NCI-H1694 (cell line): ENCODE measurements at regions not wholly inside any gene's neighbourhood (a gene's known extent, or its start where the extent isn't known, plus 50 kb on each side); places are given as distances from the start of the nearest gene placed in this dataset.

ENCODE experiments used
- DNase-seq: peaks from one replicate; lab custom pipeline; 2025; lab: John Stamatoyannopoulos, UW

DNA sequence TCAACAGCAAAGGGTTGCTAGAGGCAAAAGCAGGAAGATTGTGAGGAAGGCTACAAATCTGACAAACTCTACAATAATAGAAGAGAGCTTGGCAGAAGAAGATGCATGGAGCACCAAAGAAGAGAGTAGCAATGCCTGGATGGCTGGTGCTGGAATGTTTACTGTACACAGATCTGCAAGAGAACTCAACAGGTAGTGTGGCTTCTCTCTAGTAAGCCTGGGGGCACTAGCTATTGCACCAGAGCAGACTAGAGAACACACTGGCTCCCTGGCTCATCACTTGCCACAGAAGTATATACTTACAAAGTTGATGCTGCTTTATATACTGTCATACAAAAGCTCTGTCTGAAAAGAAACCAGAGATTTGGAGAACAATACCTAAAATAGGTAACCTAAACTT is 475.0 kb upstream of the NCAM2 start:
- no peak for DNase-seq

GRCh38 chr21:20527731-20528460 is 470.3 kb upstream of the NCAM2 start:
- DNase-seq = no peak

DNA sequence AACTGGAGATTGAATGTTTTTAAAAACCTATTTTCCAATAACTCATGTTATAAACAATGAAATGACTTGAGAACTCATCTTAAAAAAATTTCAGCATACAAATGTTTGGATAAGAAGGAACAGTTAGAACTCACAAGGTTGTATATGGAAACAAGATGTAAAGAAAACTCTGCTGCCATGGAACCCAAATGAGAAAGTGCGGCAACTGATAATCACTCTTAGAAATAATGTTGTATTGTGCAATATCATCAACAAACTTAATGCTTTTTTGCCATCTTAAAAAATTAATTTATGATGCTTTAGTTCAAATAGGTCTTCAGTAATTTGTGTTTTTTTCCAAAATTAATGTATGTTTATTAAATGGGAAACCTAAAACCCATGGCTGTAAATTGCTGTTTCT is 461.1 kb upstream of the NCAM2 start:
- no peak for DNase-seq

DNA sequence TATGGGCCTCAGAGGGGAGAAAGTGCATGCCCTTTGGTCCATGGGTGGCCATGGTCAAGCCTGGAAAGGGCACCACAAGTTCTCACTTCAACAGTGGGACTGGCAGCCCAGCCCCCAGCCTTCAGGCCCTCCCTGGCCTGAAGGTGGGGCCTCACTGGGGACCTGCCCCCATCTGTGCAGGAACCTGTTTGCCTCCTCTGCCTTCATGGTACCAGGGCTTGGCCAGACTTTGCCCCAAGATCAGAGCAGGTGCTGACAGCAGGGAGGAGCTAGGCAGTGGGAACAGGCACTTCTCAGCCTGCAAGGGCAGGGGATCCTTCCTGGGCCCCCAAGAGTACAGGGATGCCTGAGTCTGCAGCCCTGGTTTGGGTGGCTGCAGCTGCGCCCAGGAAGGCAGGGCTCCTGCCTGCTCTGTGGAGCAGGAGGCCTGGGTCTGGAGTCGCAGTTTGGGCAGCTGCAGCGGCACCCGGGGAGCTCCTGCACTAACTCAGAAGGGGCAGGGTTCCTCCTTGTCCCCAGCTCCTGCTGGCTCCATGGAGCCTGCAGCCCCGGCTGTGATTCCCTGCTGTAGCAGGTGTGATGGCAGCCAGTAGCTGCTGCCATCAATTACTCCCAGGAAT is 460.1 kb upstream of the NCAM2 start:
- no peak for DNase-seq

- DNase-seq = no peak
Observed at GRCh38 chr21:20545454-20545853, 452.8 kb upstream of the NCAM2 start.

GRCh38 chr21:20551939-20552338 is 446.3 kb upstream of the NCAM2 start:
- no peak for DNase-seq

- no peak for DNase-seq
Observed at GRCh38 chr21:20554785-20555184, 443.4 kb upstream of the NCAM2 start.

GRCh38 chr21:20570824-20571232 is 427.4 kb upstream of the NCAM2 start:
- no peak for DNase-seq

DNA sequence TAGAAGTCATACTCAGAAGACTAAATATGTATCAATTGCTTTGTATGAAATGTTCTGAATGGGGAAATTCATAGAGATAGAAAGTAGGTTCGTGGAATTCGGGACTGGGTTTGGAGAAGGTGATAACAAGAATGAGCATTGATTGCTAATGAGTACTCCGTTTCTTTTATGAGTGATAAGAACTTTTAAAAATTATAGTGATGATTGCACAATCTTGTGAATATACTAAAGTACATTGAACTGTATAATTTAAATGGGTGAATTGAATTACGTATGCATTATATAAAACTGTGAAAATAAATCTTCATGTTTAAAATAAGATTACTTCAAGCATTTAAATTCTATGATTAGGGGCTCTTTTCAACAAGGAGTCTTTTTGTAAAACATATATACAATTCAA is 425.6 kb upstream of the NCAM2 start:
- no peak for DNase-seq

GRCh38 chr21:20581361-20581760 is 416.8 kb upstream of the NCAM2 start:
- no peak for DNase-seq

DNA sequence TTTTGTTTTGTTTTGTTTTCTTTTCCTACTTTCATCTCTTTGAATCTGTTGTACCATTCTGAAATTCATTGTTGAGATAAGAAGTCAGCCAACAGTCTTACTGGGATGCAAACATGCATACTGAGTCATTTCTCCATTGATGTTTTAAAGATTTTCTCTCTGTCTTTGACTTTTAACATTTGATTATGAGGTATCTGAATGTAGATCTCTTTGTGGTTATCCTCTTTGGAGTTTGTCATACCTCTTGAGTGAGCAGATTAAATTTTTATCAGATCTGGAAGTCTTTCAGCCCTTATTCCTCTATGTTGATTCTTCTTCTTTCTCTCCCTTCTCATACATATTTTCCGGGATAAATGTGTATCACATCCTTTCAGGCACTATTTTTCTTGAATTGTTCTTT is 406.9 kb upstream of the NCAM2 start:
- no peak for DNase-seq

DNA sequence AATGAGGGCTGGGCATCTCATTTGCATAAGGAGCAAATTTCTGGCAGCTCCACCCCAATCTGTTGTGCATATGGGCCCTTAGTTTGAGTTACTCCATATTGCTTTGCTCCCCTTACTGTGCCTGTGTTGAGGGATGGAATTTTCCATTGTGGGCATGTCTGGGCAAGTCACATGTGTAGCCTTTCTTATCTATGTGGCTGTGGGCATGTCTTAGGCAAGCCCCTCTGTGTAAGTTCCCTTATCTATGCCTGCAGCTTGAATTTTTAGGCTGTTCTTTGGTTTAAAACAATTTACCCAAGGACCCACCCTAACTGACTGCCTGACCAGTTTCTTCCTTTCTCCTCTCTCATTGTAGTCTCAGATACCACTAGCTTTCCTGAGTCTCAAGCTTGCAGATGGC is 405.7 kb upstream of the NCAM2 start:
- DNase-seq = no peak

GRCh38 chr21:20603236-20603635 is 395.0 kb upstream of the NCAM2 start:
- DNase-seq = no peak

DNA sequence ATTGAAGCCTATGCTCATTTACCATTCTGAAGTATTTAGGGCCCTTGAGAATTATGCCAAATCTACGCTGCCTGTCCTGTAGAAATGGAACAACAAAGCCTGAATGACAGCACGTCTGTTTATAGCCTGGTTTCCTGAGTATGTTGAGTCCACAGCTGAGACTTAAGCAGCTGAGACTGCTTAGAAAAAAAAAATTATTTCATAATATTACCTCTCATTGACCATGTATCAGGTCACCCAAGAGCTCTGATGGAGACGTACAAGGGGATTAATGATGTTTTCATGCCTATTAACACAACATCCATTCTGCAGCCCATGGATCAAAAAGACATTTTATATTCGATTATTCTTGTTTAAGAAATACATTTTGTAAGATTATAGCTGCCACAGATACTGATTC is 387.2 kb upstream of the NCAM2 start:
- DNase-seq = no peak

DNA sequence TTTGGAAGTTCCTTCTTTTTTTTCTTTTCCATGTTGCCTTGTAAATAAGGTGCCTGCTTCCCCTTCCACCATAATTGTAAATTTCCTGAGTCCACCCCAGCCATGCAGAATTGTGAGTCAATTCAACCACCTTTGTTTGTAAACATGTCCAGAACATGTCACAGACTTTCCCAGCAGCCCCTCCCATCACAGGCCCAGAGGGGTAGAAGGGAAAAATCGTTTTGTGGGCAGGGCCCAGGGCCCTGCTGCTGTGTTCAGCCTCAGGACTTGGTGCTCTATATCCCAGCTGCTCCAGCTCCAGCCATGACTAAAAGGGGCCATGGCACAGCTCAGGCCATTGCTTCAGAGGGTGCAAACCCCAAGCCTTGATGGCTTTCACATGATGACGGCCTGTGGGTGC is 384.6 kb upstream of the NCAM2 start:
- DNase-seq = no peak

DNA sequence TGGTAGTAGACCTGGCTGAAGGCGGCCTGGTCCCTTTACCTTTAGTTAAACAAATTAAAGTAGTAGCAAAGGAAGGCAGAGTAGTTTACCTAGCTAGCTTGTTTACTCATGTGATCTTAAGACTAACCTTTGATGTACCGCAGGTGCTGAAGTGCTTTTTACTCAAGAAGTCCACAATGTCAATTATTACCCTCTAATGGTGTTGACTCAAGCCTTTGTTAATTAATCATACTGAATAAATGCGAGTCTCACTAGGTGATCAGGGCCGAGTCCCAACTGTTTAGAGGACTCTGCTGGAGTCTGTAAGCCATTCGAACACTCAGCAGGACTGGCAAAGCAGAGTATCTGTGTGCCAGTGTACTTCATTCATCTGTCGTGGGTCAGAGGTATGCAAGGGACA is 381.1 kb upstream of the NCAM2 start:
- no peak for DNase-seq

DNA sequence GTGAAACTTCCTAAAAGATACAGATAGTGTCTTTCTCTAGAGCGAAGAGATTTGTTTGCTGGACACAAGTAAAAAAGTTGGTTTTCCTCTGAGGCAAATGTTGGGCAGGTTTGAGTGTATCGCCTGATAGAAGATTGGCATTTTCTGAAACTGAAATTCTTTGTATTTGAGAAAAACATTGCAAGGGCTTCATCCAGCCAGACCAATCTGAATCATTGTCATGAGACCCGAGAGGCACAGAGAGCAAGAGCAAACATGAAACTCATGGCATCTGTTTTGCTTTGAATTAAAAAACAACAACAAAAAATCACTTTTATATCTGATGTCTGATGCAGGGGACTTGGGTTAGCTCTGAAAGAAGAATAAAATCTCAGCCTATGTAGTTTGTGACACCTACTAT is 379.3 kb upstream of the NCAM2 start:
- DNase-seq = no peak

DNA sequence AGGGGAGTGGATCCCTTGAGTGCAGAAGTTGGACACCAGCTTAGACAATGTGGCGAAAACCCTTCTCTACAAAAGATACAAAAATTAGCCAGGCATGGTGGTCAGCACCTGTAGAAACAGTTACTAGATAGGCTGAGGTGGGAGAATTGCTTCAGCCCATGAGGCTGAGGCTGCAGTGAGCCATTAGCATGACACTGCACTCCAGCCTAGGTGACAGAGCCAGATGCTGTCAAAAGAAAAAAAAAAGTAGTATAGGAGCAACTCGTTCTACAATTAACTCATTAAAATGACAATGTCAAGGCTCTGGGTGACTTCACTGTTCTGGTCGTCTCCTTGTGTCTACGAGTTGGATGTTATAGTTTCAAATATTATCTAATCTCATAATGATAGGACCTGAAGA is 370.6 kb upstream of the NCAM2 start:
- DNase-seq = no peak

GRCh38 chr21:20631633-20632032 is 366.6 kb upstream of the NCAM2 start:
- no peak for DNase-seq

GRCh38 chr21:20639026-20639425 is 359.2 kb upstream of the NCAM2 start:
- no peak for DNase-seq

DNA sequence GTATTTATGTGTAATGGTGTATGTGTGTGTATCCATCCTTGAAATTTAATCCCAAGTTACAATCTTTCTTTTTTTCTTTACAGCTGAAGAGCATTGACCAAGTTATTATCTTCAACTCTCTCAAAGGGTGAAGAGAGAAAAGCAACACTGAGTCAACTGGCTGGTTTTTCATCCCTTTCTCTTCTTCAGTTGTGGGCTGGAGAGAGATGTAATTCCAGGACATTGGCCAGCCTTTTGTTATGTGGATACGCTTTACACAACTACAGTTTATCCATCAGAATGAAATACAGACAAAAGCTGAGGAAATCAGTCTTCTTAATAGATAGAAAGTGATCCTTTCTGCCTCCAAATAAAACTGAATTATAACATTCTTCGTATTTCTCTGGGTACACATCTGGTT is 357.0 kb upstream of the NCAM2 start:
- DNase-seq = no peak

GRCh38 chr21:20642681-20643080 is 355.5 kb upstream of the NCAM2 start:
- DNase-seq = no peak

- DNase-seq = no peak
Observed at GRCh38 chr21:20644552-20644951, 353.7 kb upstream of the NCAM2 start.

DNA sequence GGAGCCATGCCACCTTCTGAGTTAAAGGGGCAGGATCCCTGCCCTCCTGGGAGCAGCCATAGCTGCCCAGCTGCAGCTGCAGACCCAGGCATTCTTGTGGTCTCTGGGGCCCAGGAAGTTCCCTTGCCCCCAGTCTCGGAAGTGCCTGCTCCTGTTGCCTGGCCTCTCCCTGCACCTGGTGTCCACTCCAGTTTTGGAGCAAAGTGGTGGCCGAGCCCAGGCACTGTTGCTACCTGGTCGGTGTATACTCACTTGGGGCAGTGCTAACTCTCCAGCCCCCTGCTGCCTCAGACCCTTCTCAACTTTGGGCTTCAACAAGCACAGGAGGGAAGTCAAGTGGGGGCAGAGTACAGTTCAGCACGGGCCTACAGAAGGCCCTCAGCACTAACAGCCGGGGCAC is 352.9 kb upstream of the NCAM2 start:
- no peak for DNase-seq
